ENCODE measurements at regions not wholly inside any gene's neighbourhood (a gene's known extent, or its start where the extent isn't known, plus 50 kb on each side); places are given as distances from the start of the nearest gene placed in this dataset.

DNA sequence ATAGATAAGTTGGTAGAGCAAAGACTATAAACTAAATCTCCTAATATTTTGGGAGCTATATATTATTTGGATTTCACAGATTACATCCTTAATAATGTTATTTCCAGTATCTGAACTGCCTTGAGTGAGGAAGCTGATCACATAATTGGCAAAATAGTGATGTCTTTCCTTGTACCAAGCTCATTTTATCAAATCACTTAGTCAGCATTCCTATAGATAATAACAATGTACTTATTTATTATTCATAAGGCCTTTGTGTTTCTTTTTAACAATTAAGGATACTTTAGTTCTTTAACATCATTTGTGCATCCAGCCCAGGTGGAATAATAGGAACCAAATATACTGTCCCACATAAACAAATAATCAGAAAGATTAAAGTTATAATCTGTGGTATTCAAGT lies 1093.6 kb downstream of the PCDH18 start:
- no peak for TF ChIP-seq CTCF (IDR thresholded peaks at IDR 0.05; ENCODE audit: control insufficient read depth, extremely low read depth, insufficient read depth)
- DNase-seq (ENCODE audit: low read depth): no peak
- no peak overlapping the region for H3K4me3 ChIP-seq (ENCODE audit: low read depth, low read length)

GRCh38 chr4:136424052-136424451 lies 1108.2 kb downstream of the PCDH18 start:
- no peak for TF ChIP-seq CTCF (IDR thresholded peaks at IDR 0.05; ENCODE audit: control insufficient read depth, extremely low read depth, insufficient read depth)
- no peak overlapping the region for H3K4me3 ChIP-seq (ENCODE audit: low read depth, low read length)
- DNase-seq (ENCODE audit: low read depth): no peak

GRCh38 chr4:136414981-136415380 lies 1117.3 kb downstream of the PCDH18 start:
- no peak for TF ChIP-seq CTCF (IDR thresholded peaks at IDR 0.05; ENCODE audit: control insufficient read depth, extremely low read depth, insufficient read depth)
- DNase-seq (ENCODE audit: low read depth): no peak
- H3K4me3 ChIP-seq (ENCODE audit: low read depth, low read length): no peak overlapping the region

DNA sequence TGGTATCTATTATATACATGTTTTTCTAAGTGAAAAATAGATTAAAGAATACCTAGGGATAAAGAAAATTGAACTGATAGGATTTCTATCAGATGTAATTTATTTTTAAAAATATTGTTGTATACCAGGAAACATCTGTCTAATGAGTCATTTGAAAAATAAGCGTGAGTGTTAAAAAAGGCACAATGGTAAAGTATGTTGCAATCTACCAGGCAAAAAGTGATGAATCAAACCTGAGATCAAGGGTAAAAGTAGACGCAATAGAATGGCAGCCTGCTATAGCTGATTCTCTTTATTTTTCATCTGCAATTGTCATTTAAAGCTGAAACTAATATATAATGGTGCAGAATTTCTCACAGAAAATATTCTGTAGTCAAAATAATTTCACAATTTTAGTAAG lies 1119.6 kb downstream of the PCDH18 start:
- H3K4me3 ChIP-seq (ENCODE audit: low read depth, low read length): no peak overlapping the region
- no peak for DNase-seq (ENCODE audit: low read depth)
- no peak for TF ChIP-seq CTCF (IDR thresholded peaks at IDR 0.05; ENCODE audit: control insufficient read depth, extremely low read depth, insufficient read depth)

GRCh38 chr4:136400829-136401228 lies 1131.5 kb downstream of the PCDH18 start:
- TF ChIP-seq CTCF (IDR thresholded peaks at IDR 0.05; ENCODE audit: control insufficient read depth, extremely low read depth, insufficient read depth): peak; percentile 26; the same call in 1 of the 2 replicates

DNA sequence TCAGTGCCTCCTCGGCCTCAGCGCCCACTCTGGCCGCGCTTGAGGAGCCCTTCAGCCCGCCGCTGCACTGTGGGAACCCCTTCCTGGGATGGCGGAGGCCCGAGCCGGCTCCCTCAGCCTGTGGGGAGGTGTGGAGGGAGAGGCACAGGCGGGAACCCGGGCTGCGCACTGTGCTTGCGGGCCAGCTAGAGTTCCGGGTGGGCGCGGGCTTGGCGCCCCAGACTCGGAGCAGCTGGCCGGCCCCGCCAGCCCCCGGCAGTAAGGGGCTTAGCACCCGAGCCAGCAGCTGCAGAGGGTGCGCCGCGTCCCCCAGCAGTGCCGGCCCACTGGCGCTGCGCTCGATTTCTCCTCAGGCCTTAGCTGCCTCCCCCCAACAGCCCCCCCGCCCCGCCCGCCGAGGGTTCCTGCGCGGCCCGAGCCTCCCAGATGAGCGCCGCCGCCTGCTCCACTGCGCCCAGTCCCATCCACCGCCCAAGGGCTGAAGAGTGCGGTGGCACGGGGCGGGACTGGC lies 1137.0 kb downstream of the PCDH18 start:
- H3K4me3 ChIP-seq (ENCODE audit: low read depth, low read length): no peak overlapping the region
- no peak for DNase-seq (ENCODE audit: low read depth)
- TF ChIP-seq CTCF (IDR thresholded peaks at IDR 0.05; ENCODE audit: control insufficient read depth, extremely low read depth, insufficient read depth): no peak

More at GRCh38 chr4:136400829-136401228, 1131.5 kb downstream of the PCDH18 start:
- no peak for DNase-seq (ENCODE audit: low read depth)
- no peak overlapping the region for H3K4me3 ChIP-seq (ENCODE audit: low read depth, low read length)

DNA sequence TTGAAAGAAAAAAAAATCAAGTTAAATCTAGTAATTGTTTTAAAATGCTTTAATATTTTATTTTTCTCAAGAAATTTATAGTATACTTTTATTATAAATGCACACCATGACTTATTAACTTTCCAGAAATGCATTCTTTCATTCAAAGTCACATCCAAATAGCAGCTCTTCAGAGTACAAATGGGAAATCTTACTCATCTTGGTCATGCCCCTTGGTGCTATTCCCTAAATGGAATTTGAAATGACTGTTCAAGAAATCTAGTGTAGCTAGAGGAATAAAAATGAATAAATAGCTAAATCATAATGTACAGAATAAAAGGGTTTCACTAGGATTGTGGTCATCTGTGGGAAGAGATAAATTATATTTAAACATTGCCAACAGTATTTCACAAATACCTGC lies 1139.7 kb downstream of the PCDH18 start:
- TF ChIP-seq CTCF (IDR thresholded peaks at IDR 0.05; ENCODE audit: control insufficient read depth, extremely low read depth, insufficient read depth): no peak
- DNase-seq (ENCODE audit: low read depth): no peak
- H3K4me3 ChIP-seq (ENCODE audit: low read depth, low read length): no peak overlapping the region

Measured in LNCaP clone FGC (cell line).